ENCODE measurements at regions not wholly inside any gene's neighbourhood (a gene's known extent, or its start where the extent isn't known, plus 50 kb on each side); places are given as distances from the start of the nearest gene placed in this dataset.
A peak's percentile ranks its signal among the peaks of the same experiment; 100 is the strongest.

- DNase-seq: no peak
These were observed 239.8 kb upstream of the MYT1L start for GRCh38 chr2:2570871-2571270.

GRCh38 chr2:2570360-2570759, 239.3 kb upstream of the MYT1L start:
- DNase-seq: no peak

GRCh38 chr2:2569836-2570235, 238.8 kb upstream of the MYT1L start:
- DNase-seq: no peak

GRCh38 chr2:2569306-2569705, 238.2 kb upstream of the MYT1L start:
- no peak for DNase-seq

GRCh38 chr2:2568411-2568810, 237.3 kb upstream of the MYT1L start:
- DNase-seq: no peak

GRCh38 chr2:2567776-2568175, 236.7 kb upstream of the MYT1L start:
- no peak for DNase-seq

GRCh38 chr2:2566396-2567323, 235.6 kb upstream of the MYT1L start:
- no peak for DNase-seq

- no peak for DNase-seq
These were observed 234.6 kb upstream of the MYT1L start for GRCh38 chr2:2565671-2566070.

GRCh38 chr2:2564300-2565078, 233.4 kb upstream of the MYT1L start:
- no peak for DNase-seq

GRCh38 chr2:2563309-2563860, 232.3 kb upstream of the MYT1L start:
- DNase-seq: no peak

- DNase-seq: no peak
These were observed 231.8 kb upstream of the MYT1L start for GRCh38 chr2:2562867-2563266.

- DNase-seq: no peak
These were observed 230.4 kb upstream of the MYT1L start for GRCh38 chr2:2561346-2562095.

- DNase-seq: no peak
These were observed 229.4 kb upstream of the MYT1L start for GRCh38 chr2:2560374-2561015.

- DNase-seq: no peak
These were observed 227.4 kb upstream of the MYT1L start for GRCh38 chr2:2558476-2558875.

GRCh38 chr2:2557475-2557874, 226.4 kb upstream of the MYT1L start:
- no peak for DNase-seq

- DNase-seq: no peak
These were observed 219.8 kb upstream of the MYT1L start for GRCh38 chr2:2550856-2551255.

GRCh38 chr2:2547911-2548310, 216.8 kb upstream of the MYT1L start:
- no peak for DNase-seq

GRCh38 chr2:2547451-2547850, 216.4 kb upstream of the MYT1L start:
- DNase-seq: no peak

- no peak for DNase-seq
These were observed 215.0 kb upstream of the MYT1L start for GRCh38 chr2:2546046-2546445.

GRCh38 chr2:2542966-2543611, 212.0 kb upstream of the MYT1L start:
- DNase-seq: peak; percentile 16 to 26

GRCh38 chr2:2542316-2542715, 211.2 kb upstream of the MYT1L start:
- no peak for DNase-seq
